Breast epithelium (tissue), 3 donors: ENCODE measurements at regions not wholly inside any gene's neighbourhood (a gene's known extent, or its start where the extent isn't known, plus 50 kb on each side); places are given as distances from the start of the nearest gene placed in this dataset.

ENCODE experiments used
- POLR2A ChIP-seq: fragments of 450-650 bp; IDR thresholded peaks from one replicate; pipeline ENCODE4 v1.6.1; 2016; ENCODE audit warnings: antibody characterized with exemption, mild to moderate bottlenecking, moderate library complexity
- TF ChIP-seq, protein P1 (sequence below), 3 donors: fragments of 450-650 bp; IDR thresholded peaks; one replicate each; pipeline ENCODE4 v1.5.1; 2016 to 2017; ENCODE audit warnings: antibody characterized with exemption in 3 of 3, mild to moderate bottlenecking in 3 of 3, moderate library complexity in 3 of 3

DNA sequence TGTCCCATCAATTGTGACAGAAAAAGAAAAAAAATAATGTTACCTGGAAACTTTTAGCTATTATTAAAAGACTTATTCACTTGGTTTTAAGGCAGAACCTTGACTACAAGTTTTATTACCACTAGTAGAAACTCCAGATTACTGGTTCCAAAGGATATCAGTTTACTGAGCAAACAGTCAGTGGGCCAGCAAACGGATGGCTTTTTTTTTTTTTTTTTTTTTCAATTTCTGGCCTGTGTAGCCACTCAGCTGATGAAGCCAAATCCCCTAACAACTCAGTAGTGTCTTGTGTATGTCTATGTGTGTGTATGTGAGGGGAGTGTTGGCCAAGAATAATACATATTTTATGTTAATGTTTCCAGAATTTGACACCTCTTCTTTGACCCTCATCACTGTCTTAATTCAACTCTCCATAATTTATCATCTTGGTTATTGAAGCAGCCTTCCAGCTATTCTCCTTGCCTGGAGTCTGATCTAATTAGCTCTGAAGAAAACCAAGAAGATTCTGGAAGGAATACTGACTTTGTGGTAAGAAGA, 724.9 kb downstream of the NSUN3 start:
- TF ChIP-seq, protein P1, sequence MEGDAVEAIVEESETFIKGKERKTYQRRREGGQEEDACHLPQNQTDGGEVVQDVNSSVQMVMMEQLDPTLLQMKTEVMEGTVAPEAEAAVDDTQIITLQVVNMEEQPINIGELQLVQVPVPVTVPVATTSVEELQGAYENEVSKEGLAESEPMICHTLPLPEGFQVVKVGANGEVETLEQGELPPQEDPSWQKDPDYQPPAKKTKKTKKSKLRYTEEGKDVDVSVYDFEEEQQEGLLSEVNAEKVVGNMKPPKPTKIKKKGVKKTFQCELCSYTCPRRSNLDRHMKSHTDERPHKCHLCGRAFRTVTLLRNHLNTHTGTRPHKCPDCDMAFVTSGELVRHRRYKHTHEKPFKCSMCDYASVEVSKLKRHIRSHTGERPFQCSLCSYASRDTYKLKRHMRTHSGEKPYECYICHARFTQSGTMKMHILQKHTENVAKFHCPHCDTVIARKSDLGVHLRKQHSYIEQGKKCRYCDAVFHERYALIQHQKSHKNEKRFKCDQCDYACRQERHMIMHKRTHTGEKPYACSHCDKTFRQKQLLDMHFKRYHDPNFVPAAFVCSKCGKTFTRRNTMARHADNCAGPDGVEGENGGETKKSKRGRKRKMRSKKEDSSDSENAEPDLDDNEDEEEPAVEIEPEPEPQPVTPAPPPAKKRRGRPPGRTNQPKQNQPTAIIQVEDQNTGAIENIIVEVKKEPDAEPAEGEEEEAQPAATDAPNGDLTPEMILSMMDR (IDR thresholded peaks at IDR 0.05) = no peak
- TF ChIP-seq POLR2A = no peak
